Gastrocnemius medialis (tissue), 4 donors: ENCODE measurements at regions not wholly inside any gene's neighbourhood (a gene's known extent, or its start where the extent isn't known, plus 50 kb on each side); places are given as distances from the start of the nearest gene placed in this dataset.

Experiments used
- POLR2A ChIP-seq, 2 donors: fragments of 450-650 bp; IDR thresholded peaks; one replicate each; pipeline ENCODE4 v1.6.1; 2017; ENCODE audit warnings: antibody characterized with exemption in 2 of 2, mild to moderate bottlenecking in 2 of 2, moderate library complexity in 2 of 2
- TF ChIP-seq, protein P1 (sequence below), 5 experiments: fragments of 450-650 bp in 3 of 5; fragments of 200-600 bp in 2 of 5; sonication (generic) in 2 of 5; IDR thresholded peaks in 4 of 5; conservative IDR thresholded peaks in 1 of 5; 1 replicate in 4 of 5; 2 replicates in 1 of 5; pipeline ENCODE4 v1.5.1; 2016 to 2019; ENCODE audit warnings: antibody characterized with exemption in 5 of 5, mild to moderate bottlenecking in 3 of 5, moderate library complexity in 3 of 5

DNA sequence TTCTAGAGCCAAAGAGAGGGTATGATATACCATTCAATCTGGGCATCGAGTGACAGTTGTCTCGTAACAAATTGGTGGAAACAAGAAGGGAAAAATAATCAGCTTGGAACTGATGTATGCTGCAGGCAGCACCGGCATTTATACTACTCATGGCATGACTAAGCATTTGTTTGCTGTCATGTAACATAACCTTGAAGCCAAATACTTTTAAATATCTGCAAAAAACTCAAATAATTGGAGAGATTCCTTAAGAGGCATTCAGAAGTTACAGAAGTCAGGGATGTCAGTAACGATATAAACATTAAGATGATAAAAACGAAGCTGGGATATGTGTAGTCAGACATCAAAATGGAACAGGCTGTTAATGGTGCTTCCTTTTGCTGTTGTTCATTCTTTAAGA, 157.3 kb upstream of the MMADHC start:
- TF ChIP-seq, protein P1, sequence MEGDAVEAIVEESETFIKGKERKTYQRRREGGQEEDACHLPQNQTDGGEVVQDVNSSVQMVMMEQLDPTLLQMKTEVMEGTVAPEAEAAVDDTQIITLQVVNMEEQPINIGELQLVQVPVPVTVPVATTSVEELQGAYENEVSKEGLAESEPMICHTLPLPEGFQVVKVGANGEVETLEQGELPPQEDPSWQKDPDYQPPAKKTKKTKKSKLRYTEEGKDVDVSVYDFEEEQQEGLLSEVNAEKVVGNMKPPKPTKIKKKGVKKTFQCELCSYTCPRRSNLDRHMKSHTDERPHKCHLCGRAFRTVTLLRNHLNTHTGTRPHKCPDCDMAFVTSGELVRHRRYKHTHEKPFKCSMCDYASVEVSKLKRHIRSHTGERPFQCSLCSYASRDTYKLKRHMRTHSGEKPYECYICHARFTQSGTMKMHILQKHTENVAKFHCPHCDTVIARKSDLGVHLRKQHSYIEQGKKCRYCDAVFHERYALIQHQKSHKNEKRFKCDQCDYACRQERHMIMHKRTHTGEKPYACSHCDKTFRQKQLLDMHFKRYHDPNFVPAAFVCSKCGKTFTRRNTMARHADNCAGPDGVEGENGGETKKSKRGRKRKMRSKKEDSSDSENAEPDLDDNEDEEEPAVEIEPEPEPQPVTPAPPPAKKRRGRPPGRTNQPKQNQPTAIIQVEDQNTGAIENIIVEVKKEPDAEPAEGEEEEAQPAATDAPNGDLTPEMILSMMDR (IDR thresholded peaks at IDR 0.05 in 4 of 5, conservative IDR thresholded peaks at IDR 0.05 in 1 of 5), result no peak
- TF ChIP-seq POLR2A (IDR thresholded peaks at IDR 0.05), result no peak
